ENCODE measurements at regions not wholly inside any gene's neighbourhood (a gene's known extent, or its start where the extent isn't known, plus 50 kb on each side); places are given as distances from the start of the nearest gene placed in this dataset.

DNA sequence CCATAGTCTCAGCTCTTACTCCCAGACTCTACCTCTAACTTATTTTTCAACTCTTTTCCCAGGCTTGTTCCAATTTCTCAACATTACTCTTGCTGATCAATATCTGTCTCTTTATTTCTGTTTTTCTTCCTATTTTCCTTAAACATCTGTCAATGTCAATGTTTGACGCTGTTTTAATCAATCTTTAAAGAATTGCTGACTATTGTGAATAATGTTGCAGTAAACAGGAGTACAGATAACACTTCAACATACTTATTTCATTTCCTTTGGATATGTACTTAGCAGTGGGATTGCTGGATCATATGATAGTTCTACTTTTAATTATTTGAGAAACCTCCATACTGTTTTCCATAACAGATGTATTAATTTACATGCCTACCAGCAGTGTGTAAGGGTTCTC is 229.0 kb downstream of the TRIM36 start:
- Histone ChIP-seq H3K4me3 (no peak overlapping the region), H3K4me1 (no peaks in the 10 kb centered on the region), H3K36me3 (no peaks in the 10 kb centered on the region), H3K9me3 (peaks cover 0 to 14% (median 0%) of the 10 kb centered on the region in 3 donors), H3K27ac (no peak overlapping the region), H3K27me3 (no peaks in the 10 kb centered on the region)
- WGBS, 2 donors (ENCODE audit: low coverage in 1 of 2) = 29% methylated on average over 1 of the region's 1 CpG; no CpG with 5 or more reads in 1 of the 2 donors
- TF ChIP-seq, protein P1, sequence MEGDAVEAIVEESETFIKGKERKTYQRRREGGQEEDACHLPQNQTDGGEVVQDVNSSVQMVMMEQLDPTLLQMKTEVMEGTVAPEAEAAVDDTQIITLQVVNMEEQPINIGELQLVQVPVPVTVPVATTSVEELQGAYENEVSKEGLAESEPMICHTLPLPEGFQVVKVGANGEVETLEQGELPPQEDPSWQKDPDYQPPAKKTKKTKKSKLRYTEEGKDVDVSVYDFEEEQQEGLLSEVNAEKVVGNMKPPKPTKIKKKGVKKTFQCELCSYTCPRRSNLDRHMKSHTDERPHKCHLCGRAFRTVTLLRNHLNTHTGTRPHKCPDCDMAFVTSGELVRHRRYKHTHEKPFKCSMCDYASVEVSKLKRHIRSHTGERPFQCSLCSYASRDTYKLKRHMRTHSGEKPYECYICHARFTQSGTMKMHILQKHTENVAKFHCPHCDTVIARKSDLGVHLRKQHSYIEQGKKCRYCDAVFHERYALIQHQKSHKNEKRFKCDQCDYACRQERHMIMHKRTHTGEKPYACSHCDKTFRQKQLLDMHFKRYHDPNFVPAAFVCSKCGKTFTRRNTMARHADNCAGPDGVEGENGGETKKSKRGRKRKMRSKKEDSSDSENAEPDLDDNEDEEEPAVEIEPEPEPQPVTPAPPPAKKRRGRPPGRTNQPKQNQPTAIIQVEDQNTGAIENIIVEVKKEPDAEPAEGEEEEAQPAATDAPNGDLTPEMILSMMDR (IDR thresholded peaks at IDR 0.05) = no peak
- TF ChIP-seq POLR2A (IDR thresholded peaks at IDR 0.05) = no peak
- TF ChIP-seq POLR2AphosphoS5 (IDR thresholded peaks at IDR 0.05) = no peak
- no peak for TF ChIP-seq EP300 (IDR thresholded peaks at IDR 0.05)
- no peak for ATAC-seq

DNA sequence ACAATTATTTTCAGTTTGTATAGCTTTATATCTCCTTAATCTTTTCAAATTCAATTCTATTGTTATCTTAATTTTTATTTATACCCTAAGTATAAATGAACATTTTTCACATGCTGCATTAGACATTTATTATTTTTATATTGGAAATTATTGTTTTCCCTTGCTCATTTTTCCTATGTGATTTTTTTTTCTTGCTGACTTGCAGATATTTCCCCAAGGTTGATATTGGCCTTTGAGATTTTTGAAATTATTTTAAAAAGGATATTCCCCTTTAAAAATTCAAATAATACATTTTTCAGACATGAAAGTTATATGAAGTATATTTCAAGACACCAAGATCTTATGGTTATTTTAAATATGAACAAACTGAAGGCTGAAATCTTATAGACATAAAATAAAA is 234.2 kb downstream of the TRIM36 start:
- TF ChIP-seq, protein P1 (IDR thresholded peaks at IDR 0.05) = no peak
- TF ChIP-seq POLR2AphosphoS5 (IDR thresholded peaks at IDR 0.05) (no peak), EP300 (IDR thresholded peaks at IDR 0.05) (no peak), POLR2A (IDR thresholded peaks at IDR 0.05) (no peak)
- Histone ChIP-seq H3K9me3 (peaks cover 0 to 14% (median 0%) of the 10 kb centered on the region in 3 donors), H3K27me3 (no peaks in the 10 kb centered on the region), H3K36me3 (no peaks in the 10 kb centered on the region), H3K4me1 (no peaks in the 10 kb centered on the region), H3K27ac (no peak overlapping the region), H3K4me3 (no peak overlapping the region)
- no peak for ATAC-seq

DNA sequence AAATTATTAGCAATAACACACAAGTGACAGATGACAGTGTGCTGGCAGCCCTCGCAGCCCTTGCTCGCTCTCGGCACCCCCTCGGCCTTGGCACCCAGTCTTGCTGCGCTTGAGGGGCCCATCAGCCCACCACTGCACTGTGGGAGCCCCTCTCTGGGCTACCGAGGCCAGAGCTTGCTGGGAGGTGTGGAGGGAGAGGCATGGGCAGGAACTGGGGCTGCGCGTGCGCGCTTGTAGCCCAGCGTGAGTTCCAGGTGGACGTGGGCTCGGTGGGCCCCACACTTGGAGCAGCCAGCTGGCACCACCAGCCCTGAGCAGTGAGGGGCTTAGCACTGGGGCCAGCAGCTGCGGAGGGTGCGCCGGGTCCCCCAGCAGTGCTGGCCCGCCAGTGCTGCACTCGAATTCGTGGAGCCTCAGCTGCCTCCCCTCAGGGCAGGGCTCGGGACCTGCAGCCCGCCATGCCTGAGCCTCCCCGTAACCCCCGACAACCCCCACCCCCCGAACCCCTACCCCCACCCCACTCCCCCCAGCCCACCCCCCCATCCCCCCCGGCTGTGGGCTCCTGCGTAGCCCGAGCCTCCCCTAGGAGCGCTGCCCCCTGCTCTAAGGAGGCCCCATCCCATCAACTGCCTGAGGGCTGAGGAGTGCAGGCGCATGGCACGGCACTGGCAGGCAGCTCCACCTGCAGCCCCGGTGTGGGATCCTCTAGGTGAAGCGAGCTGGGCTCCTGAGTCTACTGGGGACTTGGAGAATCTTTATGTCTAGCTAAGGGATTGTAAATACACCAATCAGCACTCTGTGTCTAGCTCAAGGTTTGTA is 240.9 kb downstream of the TRIM36 start:
- H3K9me3 ChIP-seq = peaks cover 0 to 5% (median 0%) of the 10 kb centered on the region in 3 donors
- H3K27ac ChIP-seq = no peak overlapping the region
- H3K4me3 ChIP-seq = no peak overlapping the region
- 80 to 88% methylated on average over 1 to 5 of the region's 32 CpGs for WGBS, 2 donors (ENCODE audit: low coverage in 1 of 2)
- H3K4me1 ChIP-seq = no peaks in the 10 kb centered on the region
- no peaks in the 10 kb centered on the region for H3K36me3 ChIP-seq
- no peak for ATAC-seq
- no peaks in the 10 kb centered on the region for H3K27me3 ChIP-seq
- TF ChIP-seq, protein P1 (IDR thresholded peaks at IDR 0.05) = no peak
- no peak for TF ChIP-seq POLR2A (IDR thresholded peaks at IDR 0.05)
- no peak for TF ChIP-seq EP300 (IDR thresholded peaks at IDR 0.05)
- no peak for TF ChIP-seq POLR2AphosphoS5 (IDR thresholded peaks at IDR 0.05)

DNA sequence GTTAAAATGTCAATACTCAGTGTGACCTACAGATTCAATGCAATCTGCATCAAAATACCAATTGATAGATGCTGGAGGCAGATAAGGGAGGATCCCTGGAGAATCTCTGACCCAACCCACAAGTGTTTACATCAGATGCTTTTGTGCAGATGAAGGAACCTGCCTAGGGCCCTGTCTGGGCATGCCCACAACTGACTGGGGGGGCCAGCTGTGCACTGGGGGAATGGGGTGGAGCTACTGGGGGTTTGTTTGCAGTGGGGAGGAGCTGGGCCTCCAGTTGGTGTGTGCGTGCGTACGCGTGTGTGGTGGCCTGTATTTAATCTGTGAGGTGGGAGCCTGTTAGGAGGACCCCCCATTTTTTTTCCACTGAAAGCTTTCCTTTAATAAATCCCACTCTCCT is 244.9 kb downstream of the TRIM36 start:
- Histone ChIP-seq H3K27ac (no peak overlapping the region), H3K27me3 (no peaks in the 10 kb centered on the region), H3K4me3 (no peak overlapping the region), H3K4me1 (no peaks in the 10 kb centered on the region), H3K36me3 (no peaks in the 10 kb centered on the region), H3K9me3 (peaks cover 0 to 8% (median 0%) of the 10 kb centered on the region in 3 donors)
- WGBS, 2 donors (ENCODE audit: low coverage in 1 of 2) = 92 to 97% methylated on average over 4 of the region's 4 CpGs
- ATAC-seq = no peak
- no peak for TF ChIP-seq POLR2A (IDR thresholded peaks at IDR 0.05)
- TF ChIP-seq EP300 (IDR thresholded peaks at IDR 0.05) = no peak
- TF ChIP-seq, protein P1 (IDR thresholded peaks at IDR 0.05) = no peak
- no peak for TF ChIP-seq POLR2AphosphoS5 (IDR thresholded peaks at IDR 0.05)
